ENCODE measurements at regions not wholly inside any gene's neighbourhood (a gene's known extent, or its start where the extent isn't known, plus 50 kb on each side); places are given as distances from the start of the nearest gene placed in this dataset.

DNA sequence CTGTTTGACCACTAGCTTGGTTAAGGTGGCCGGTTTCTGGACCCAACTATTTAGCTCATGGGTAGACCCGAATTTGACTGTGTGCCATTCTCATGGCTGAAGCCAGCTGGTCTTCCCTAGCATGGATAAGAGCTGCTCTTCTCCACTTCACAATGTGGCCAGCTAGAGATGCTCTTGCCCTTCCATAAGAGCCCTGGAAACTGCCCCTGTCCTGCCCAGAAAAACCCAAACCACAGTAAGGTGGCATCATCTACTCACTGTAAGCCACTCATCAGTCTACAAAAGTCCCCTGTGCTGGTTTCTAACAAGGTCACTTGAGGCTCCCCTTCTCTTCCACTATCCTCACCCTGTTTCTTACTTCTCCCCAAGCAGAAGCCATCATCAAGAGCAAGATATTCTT is 165.1 kb downstream of the HS3ST2 start:
- in situ Hi-C loops (cut with MboI; ENCODE audit: low pct_unique_long_range_greater_than_20kb, low sequenced_read_pairs, unreplicated experiment), result no loop called here
- DNase-seq (ENCODE audit: low spot score), result no peak
- TF ChIP-seq, protein P1, sequence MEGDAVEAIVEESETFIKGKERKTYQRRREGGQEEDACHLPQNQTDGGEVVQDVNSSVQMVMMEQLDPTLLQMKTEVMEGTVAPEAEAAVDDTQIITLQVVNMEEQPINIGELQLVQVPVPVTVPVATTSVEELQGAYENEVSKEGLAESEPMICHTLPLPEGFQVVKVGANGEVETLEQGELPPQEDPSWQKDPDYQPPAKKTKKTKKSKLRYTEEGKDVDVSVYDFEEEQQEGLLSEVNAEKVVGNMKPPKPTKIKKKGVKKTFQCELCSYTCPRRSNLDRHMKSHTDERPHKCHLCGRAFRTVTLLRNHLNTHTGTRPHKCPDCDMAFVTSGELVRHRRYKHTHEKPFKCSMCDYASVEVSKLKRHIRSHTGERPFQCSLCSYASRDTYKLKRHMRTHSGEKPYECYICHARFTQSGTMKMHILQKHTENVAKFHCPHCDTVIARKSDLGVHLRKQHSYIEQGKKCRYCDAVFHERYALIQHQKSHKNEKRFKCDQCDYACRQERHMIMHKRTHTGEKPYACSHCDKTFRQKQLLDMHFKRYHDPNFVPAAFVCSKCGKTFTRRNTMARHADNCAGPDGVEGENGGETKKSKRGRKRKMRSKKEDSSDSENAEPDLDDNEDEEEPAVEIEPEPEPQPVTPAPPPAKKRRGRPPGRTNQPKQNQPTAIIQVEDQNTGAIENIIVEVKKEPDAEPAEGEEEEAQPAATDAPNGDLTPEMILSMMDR (IDR thresholded peaks at IDR 0.05; ENCODE audit: extremely low read depth, insufficient read depth, missing control alignments), result no peak

DNA sequence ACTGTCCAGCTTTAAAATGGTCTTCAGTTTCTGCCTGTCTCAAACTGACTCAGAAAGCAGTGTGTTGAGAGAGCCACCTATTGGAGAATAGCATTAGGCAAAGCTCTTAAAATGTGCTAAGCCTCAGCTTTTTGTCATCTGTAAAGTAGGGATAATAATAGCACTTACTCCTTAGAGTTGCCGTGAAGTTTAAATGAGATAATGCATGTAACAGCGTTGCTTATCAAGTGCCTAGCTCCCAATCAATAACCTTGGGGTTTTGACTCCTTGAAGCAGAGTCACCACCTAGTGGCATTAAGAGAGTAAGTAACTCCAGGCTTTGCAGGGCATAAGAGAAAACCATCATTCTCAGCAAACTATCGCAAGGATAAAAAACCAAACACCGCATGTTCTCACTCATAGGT is 163.3 kb downstream of the HS3ST2 start:
- TF ChIP-seq, protein P1 (IDR thresholded peaks at IDR 0.05; ENCODE audit: extremely low read depth, insufficient read depth, missing control alignments), result peak; percentile 22
- in situ Hi-C loops (cut with MboI; ENCODE audit: low pct_unique_long_range_greater_than_20kb, low sequenced_read_pairs, unreplicated experiment), result no loop called here
- DNase-seq (ENCODE audit: low spot score), result no peak

DNA sequence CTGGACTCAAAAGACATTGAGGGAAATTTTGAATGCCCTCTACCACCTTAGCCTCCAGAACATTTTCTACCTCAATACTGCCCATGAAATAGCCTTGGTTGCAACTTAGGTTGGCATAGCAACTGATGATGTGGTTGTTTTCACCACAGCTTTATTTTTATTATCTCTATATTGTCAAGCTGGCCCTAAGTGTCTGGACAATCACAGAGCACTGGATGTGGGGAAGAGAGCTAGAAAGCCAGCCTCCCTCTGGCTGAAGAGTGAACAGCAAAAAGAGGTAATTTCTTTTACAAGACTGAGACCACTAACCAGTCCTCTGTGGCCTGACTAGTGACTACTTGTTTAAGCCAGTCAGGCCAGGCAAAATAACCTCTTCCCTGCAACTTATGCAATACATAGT is 159.6 kb downstream of the HS3ST2 start:
- DNase-seq (ENCODE audit: low spot score), result no peak
- TF ChIP-seq, protein P1 (IDR thresholded peaks at IDR 0.05; ENCODE audit: extremely low read depth, insufficient read depth, missing control alignments), result no peak
- in situ Hi-C loops (cut with MboI; ENCODE audit: low pct_unique_long_range_greater_than_20kb, low sequenced_read_pairs, unreplicated experiment), result no loop called here

DNA sequence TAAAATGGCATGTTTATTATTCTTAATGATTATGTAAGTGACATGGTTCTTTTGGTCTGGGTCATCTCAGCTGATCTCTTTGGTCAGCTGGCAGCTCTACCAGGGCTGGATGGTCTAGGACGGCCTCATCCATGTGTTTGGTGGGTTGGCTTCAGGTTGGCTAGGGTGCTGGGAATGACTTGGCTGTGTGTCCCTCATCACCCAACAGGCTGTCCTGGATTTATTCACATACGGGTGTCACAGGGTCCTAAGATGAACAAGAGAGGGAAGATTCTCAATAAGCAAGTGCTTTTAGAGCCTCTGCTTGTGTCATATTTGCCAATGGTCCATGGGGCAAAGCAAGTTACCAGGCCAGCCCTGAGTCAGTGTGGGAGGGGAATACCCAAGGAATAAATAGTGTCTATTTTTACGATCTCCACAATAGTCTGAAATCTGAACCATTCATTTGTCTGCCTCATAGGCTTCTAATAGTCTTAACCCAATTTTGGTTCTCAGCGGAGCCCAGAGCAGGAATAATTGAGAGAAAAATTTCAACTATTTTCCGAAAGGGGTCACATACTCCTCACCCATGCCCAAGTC is 157.5 kb downstream of the HS3ST2 start:
- DNase-seq (ENCODE audit: low spot score), result no peak
- TF ChIP-seq, protein P1 (IDR thresholded peaks at IDR 0.05; ENCODE audit: extremely low read depth, insufficient read depth, missing control alignments), result no peak
- in situ Hi-C loops (cut with MboI; ENCODE audit: low pct_unique_long_range_greater_than_20kb, low sequenced_read_pairs, unreplicated experiment), result no loop called here

DNA sequence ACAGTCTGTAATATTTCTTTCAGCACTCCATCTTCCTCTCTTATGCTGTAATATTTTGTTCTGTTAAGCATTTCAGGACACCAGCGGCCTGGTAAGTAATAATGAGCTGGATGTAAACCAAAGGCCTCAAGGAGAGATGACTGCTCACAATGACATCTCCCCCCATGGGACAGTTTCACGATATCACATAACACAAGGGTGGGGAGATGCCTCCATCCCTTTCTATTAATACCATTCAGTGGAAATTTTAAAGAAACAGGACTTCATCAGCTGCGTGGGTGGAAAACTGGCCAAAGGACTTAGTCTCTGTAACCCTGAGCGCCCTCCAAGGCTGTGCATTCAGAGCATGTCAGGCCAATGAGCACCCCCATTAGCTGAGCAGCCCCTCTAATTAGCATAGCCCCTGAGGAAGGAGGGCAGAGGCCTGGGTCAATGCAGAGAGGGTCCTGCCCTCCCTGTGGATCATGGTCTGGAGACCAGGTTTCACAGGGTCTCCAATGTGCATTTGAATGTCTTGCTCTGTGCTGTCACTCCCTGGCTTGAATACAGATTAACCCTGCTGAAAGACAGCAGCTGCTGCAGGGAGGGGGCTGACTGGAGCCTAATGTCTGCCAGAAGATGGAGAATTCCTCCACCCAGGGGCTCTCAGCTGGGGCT is 156.4 kb downstream of the HS3ST2 start:
- DNase-seq (ENCODE audit: low spot score), result no peak
- TF ChIP-seq, protein P1 (IDR thresholded peaks at IDR 0.05; ENCODE audit: extremely low read depth, insufficient read depth, missing control alignments), result no peak
- in situ Hi-C loops (cut with MboI; ENCODE audit: low pct_unique_long_range_greater_than_20kb, low sequenced_read_pairs, unreplicated experiment), result no loop called here

DNA sequence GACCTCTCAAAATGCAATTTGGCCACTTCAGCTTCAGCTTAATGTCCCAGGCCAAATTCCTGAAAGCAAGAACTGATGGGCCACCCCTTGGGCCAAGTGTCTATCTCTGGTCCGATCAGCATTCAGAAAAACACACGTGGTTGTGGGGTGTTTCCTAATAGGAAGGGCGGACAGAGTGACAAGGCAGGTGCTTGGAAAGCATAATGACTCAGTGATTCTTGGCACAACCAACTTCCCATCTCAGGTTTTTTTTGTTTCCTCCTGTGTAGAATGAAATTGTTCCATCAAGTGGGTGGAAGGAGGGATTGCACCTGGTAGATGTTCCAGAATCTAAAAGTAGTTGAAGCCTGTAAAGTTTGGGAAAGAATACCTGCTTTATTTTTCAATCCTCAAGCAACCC is 155.6 kb downstream of the HS3ST2 start:
- DNase-seq (ENCODE audit: low spot score), result no peak
- TF ChIP-seq, protein P1 (IDR thresholded peaks at IDR 0.05; ENCODE audit: extremely low read depth, insufficient read depth, missing control alignments), result no peak
- in situ Hi-C loops (cut with MboI; ENCODE audit: low pct_unique_long_range_greater_than_20kb, low sequenced_read_pairs, unreplicated experiment), result no loop called here

Data from GM13977 (cell line).